WERI-Rb-1 (cell line): ENCODE measurements at regions not wholly inside any gene's neighbourhood (a gene's known extent, or its start where the extent isn't known, plus 50 kb on each side); places are given as distances from the start of the nearest gene placed in this dataset.

Experiments used
- DNase-seq: peaks from one replicate; pipeline ENCODE4 v3.0.0-alpha.2; 2020
- H3K27ac ChIP-seq: fragments of 250-450 bp; sonication (Bioruptor Pico); 2 replicates; pipeline ENCODE4 v1.5.1; 2020; ENCODE audit warnings: mild to moderate bottlenecking, moderate library complexity
- H3K27me3 ChIP-seq: fragments of 250-450 bp; sonication (Bioruptor Pico); 2 replicates; pipeline ENCODE4 v1.5.1; 2021; ENCODE audit warnings: mild to moderate bottlenecking, low read depth, moderate library complexity; ENCODE audit not compliant: insufficient read depth, severe bottlenecking
- H3K36me3 ChIP-seq: fragments of 250-450 bp; sonication (Bioruptor Pico); 2 replicates; pipeline ENCODE4 v1.5.1; 2020; ENCODE audit warnings: mild to moderate bottlenecking, moderate library complexity
- H3K4me3 ChIP-seq: 2 replicates; pipeline ENCODE4 v1.5.1; 2011; ENCODE audit warnings: low read depth, mild to moderate bottlenecking, control low read depth, low read length
- H3K9me3 ChIP-seq: fragments of 250-450 bp; sonication (Bioruptor Pico); 2 replicates; pipeline ENCODE4 v1.5.1; 2021; ENCODE audit warnings: mild to moderate bottlenecking, moderate library complexity; ENCODE audit not compliant: severe bottlenecking
- CTCF ChIP-seq: IDR thresholded peaks from 2 replicates; pipeline ENCODE4 v1.5.1; 2011; ENCODE audit warnings: low read depth, mild to moderate bottlenecking, control low read depth, inconsistent platforms, low read length

GRCh38 chr20:39246436-39246835 lies 284.3 kb downstream of the DHX35 start:
- Histone ChIP-seq H3K9me3 (no peaks in the 10 kb centered on the region), H3K27me3 (peaks cover 29% of the 10 kb centered on the region), H3K27ac (no peak overlapping the region), H3K36me3 (no peaks in the 10 kb centered on the region), H3K4me3 (no peak overlapping the region)
- no peak for DNase-seq
- TF ChIP-seq CTCF = no peak

- no peaks in the 10 kb centered on the region for H3K36me3 ChIP-seq
- H3K27me3 ChIP-seq = peaks cover 29% of the 10 kb centered on the region
- H3K27ac ChIP-seq = no peak overlapping the region
- TF ChIP-seq CTCF = no peak
- H3K4me3 ChIP-seq = no peak overlapping the region
- no peak for DNase-seq
- H3K9me3 ChIP-seq = no peaks in the 10 kb centered on the region
Measured at GRCh38 chr20:39245685-39246311, 283.7 kb downstream of the DHX35 start.

- Histone ChIP-seq H3K9me3 (no peaks in the 10 kb centered on the region), H3K27ac (no peak overlapping the region), H3K36me3 (no peaks in the 10 kb centered on the region), H3K4me3 (no peak overlapping the region), H3K27me3 (peaks cover 28% of the 10 kb centered on the region)
- TF ChIP-seq CTCF = no peak
- DNase-seq = no peak
Measured at GRCh38 chr20:39243962-39244361, 281.8 kb downstream of the DHX35 start.

- no peak overlapping the region for H3K4me3 ChIP-seq
- DNase-seq = no peak
- H3K36me3 ChIP-seq = no peaks in the 10 kb centered on the region
- no peaks in the 10 kb centered on the region for H3K9me3 ChIP-seq
- TF ChIP-seq CTCF = no peak
- peaks cover 22% of the 10 kb centered on the region for H3K27me3 ChIP-seq
- no peak overlapping the region for H3K27ac ChIP-seq
Measured at GRCh38 chr20:39242614-39243013, 280.5 kb downstream of the DHX35 start.

GRCh38 chr20:39234520-39235095 lies 272.5 kb downstream of the DHX35 start:
- Histone ChIP-seq H3K36me3 (no peaks in the 10 kb centered on the region), H3K27me3 (peaks cover 77% of the 10 kb centered on the region), H3K27ac (no peak overlapping the region), H3K4me3 (no peak overlapping the region), H3K9me3 (no peaks in the 10 kb centered on the region)
- DNase-seq = no peak
- TF ChIP-seq CTCF = no peak

- Histone ChIP-seq H3K36me3 (no peaks in the 10 kb centered on the region), H3K27me3 (peaks cover 82% of the 10 kb centered on the region), H3K27ac (no peak overlapping the region), H3K4me3 (no peak overlapping the region), H3K9me3 (no peaks in the 10 kb centered on the region)
- TF ChIP-seq CTCF = no peak
- no peak for DNase-seq
Measured at GRCh38 chr20:39233755-39234154, 271.6 kb downstream of the DHX35 start.
